K562 (cell line): ENCODE measurements at regions not wholly inside any gene's neighbourhood (a gene's known extent, or its start where the extent isn't known, plus 50 kb on each side); places are given as distances from the start of the nearest gene placed in this dataset.

Experiments
- ARID3A ChIP-seq: IDR thresholded peaks from 2 replicates; pipeline ENCODE4 v1.6.1; 2012; ENCODE audit warnings: low read depth, low read length, improper control_type of control experiment, borderline replicate concordance
- ATF7 ChIP-seq: fragments of 450-650 bp; IDR thresholded peaks from 2 replicates; pipeline ENCODE4 v1.7.1; 2014; ENCODE audit warnings: mild to moderate bottlenecking, moderate library complexity
- CBX2 ChIP-seq: fragments of 200-600 bp; sonication (generic); IDR thresholded peaks from one replicate; pipeline ENCODE4 v1.6.1; 2012; ENCODE audit warnings: mild to moderate bottlenecking, low read length, inconsistent platforms; ENCODE audit not compliant: insufficient read depth, poor library complexity, severe bottlenecking
- E2F3 ChIP-seq: fragments of 250-450 bp; sonication (Bioruptor Pico); IDR thresholded peaks from 2 replicates; pipeline ENCODE4 v1.4.0; 2020; ENCODE audit warnings: mild to moderate bottlenecking
- FOXM1 ChIP-seq, 2 experiments: fragments of 450-650 bp in 1 of 2; sonication (generic) in 1 of 2; formaldehyde crosslinking in 1 of 2; IDR thresholded peaks; 2 replicates each; pipeline versions ENCODE4 v1.6.1 to v1.9.0; 2017 to 2022; ENCODE audit warnings: low read depth in 2 of 2, mild to moderate bottlenecking in 2 of 2, missing genetic modification reagents in 1 of 2, moderate library complexity in 1 of 2
- POLR2A ChIP-seq: fragments of 450-650 bp; conservative IDR thresholded peaks from 2 replicates; pipeline ENCODE4 v1.6.1; 2016
- TAF1 ChIP-seq: IDR thresholded peaks from 2 replicates; pipeline ENCODE4 v1.6.1; 2011; ENCODE audit warnings: mild to moderate bottlenecking, low read length, moderate library complexity; ENCODE audit not compliant: insufficient read depth, control insufficient read depth, severe bottlenecking; ENCODE audit errors: extremely low read depth
- TBP ChIP-seq: optimal IDR thresholded peaks from 2 replicates; pipeline ENCODE3; 2011; ENCODE audit warnings: low read depth, low read length, improper control_type of control experiment
- ZBTB26 ChIP-seq: fragments of 450-650 bp; formaldehyde crosslinking; IDR thresholded peaks from 2 replicates; pipeline ENCODE4 v1.4.0; 2022; ENCODE audit warnings: missing genetic modification characterization
- ZNF436 ChIP-seq: fragments of 250-450, 450-650 bp; sonication (Bioruptor Pico); formaldehyde crosslinking; IDR thresholded peaks from 2 replicates; pipeline ENCODE4 v1.7.0; 2020; ENCODE audit warnings: mild to moderate bottlenecking
- ZNF507 ChIP-seq: conservative IDR thresholded peaks from 2 replicates; pipeline ENCODE4 v1.6.1; 2017; ENCODE audit warnings: missing genetic modification characterization, missing compliant biosample characterization
- ZNF830 ChIP-seq: fragments of 250-450 bp; sonication (Bioruptor Pico); IDR thresholded peaks from 2 replicates; pipeline ENCODE4 v1.5.0; 2021; ENCODE audit warnings: mild to moderate bottlenecking
- TF ChIP-seq, protein P1 (sequence below), 3 experiments: IDR thresholded peaks in 2 of 3; conservative IDR thresholded peaks in 1 of 3; 2 replicates each; pipeline ENCODE4 v1.5.1; 2011 to 2012; ENCODE audit warnings: low read length in 3 of 3, mild to moderate bottlenecking in 3 of 3, control low read depth in 2 of 3, improper control_type of control experiment in 1 of 3, inconsistent platforms in 1 of 3, low read depth in 1 of 3, mixed read lengths in 1 of 3, moderate library complexity in 1 of 3; ENCODE audit not compliant: insufficient read depth in 2 of 3

- TF ChIP-seq POLR2A = no peak
- no peak for TF ChIP-seq ARID3A
- TF ChIP-seq TBP = no peak
- no peak for TF ChIP-seq ATF7
- TF ChIP-seq E2F3 = no peak
- no peak for TF ChIP-seq ZNF436 (CRISPR knock-in tag)
- no peak for TF ChIP-seq ZNF507
- TF ChIP-seq, protein P1, sequence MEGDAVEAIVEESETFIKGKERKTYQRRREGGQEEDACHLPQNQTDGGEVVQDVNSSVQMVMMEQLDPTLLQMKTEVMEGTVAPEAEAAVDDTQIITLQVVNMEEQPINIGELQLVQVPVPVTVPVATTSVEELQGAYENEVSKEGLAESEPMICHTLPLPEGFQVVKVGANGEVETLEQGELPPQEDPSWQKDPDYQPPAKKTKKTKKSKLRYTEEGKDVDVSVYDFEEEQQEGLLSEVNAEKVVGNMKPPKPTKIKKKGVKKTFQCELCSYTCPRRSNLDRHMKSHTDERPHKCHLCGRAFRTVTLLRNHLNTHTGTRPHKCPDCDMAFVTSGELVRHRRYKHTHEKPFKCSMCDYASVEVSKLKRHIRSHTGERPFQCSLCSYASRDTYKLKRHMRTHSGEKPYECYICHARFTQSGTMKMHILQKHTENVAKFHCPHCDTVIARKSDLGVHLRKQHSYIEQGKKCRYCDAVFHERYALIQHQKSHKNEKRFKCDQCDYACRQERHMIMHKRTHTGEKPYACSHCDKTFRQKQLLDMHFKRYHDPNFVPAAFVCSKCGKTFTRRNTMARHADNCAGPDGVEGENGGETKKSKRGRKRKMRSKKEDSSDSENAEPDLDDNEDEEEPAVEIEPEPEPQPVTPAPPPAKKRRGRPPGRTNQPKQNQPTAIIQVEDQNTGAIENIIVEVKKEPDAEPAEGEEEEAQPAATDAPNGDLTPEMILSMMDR (IDR thresholded peaks at IDR 0.05 in 2 of 3, conservative IDR thresholded peaks at IDR 0.05 in 1 of 3; ENCODE audit: insufficient read depth in 2 of 3, low read depth in 1 of 3, low read length in 3 of 3) = no peak
- no peak for TF ChIP-seq ZBTB26 (CRISPR knock-in tag)
- no peak for TF ChIP-seq ZNF830 (CRISPR knock-in tag)
- no peak for TF ChIP-seq CBX2
- TF ChIP-seq FOXM1 (IDR thresholded peaks at IDR 0.05; ENCODE audit: low read depth) = no peak
- no peak for TF ChIP-seq FOXM1 (CRISPR knock-in tag; IDR thresholded peaks at IDR 0.05; ENCODE audit: low read depth)
- TF ChIP-seq TAF1 = no peak
Observed at GRCh38 chr7:68311958-68312357, 1286.3 kb upstream of the AUTS2 start.
